ENCODE measurements at regions not wholly inside any gene's neighbourhood (a gene's known extent, or its start where the extent isn't known, plus 50 kb on each side); places are given as distances from the start of the nearest gene placed in this dataset.

GRCh38 chr13:83941701-83942335 lies 59.5 kb upstream of the SLITRK1 start:
- TF ChIP-seq GATA3 (IDR thresholded peaks at IDR 0.05; ENCODE audit: low read depth, low read length) (no peak), GATA2 (IDR thresholded peaks at IDR 0.05; ENCODE audit: low read depth, low read length) (no peak)
